ENCODE measurements at regions not wholly inside any gene's neighbourhood (a gene's known extent, or its start where the extent isn't known, plus 50 kb on each side); places are given as distances from the start of the nearest gene placed in this dataset.

DNA sequence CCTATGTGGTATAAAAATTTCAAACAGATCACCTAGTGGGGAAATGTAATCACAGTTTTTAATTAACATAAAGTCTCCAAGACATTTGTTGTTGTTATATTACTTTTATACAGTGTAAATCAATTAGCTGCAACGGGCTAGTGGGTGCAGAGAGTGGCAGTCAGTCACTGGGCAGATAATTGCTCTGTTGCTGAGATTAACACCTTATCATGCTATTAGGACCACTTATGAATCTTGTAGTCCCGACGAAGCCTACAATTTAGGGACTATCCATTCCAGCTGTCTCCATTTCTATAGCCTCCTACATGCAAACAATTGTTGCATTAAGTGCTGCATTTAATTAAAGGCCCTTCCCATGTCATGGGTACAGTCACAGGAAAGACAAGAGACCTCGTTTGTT lies 158.9 kb upstream of the PROX1 start:
- DNase-seq (ENCODE audit: extremely low read depth, low read depth) = no peak
- no peak overlapping the region for H3K4me3 ChIP-seq (replicated peaks; ENCODE audit: low read depth, low read length)
- TF ChIP-seq, protein P1, sequence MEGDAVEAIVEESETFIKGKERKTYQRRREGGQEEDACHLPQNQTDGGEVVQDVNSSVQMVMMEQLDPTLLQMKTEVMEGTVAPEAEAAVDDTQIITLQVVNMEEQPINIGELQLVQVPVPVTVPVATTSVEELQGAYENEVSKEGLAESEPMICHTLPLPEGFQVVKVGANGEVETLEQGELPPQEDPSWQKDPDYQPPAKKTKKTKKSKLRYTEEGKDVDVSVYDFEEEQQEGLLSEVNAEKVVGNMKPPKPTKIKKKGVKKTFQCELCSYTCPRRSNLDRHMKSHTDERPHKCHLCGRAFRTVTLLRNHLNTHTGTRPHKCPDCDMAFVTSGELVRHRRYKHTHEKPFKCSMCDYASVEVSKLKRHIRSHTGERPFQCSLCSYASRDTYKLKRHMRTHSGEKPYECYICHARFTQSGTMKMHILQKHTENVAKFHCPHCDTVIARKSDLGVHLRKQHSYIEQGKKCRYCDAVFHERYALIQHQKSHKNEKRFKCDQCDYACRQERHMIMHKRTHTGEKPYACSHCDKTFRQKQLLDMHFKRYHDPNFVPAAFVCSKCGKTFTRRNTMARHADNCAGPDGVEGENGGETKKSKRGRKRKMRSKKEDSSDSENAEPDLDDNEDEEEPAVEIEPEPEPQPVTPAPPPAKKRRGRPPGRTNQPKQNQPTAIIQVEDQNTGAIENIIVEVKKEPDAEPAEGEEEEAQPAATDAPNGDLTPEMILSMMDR (IDR thresholded peaks at IDR 0.05; ENCODE audit: low read depth, low read length, missing control alignments) = no peak

DNA sequence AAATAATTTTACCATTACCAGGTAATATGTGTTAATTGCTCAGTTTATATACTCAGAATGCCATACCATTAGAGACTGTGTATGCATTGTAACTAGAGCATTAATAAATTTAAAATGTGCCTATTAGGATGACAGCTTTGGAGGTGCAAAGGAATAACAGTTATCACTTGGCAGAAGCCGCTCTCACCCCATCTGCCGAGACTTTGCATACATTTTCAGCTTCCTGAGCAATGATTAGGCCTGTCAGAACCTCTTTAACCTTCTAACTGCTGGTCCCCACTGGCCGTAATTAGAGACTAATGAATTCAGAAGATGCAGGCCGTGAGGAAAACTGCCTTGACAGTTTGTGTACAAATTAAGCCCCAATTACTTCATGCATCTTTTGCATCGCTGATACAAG lies 158.0 kb upstream of the PROX1 start:
- H3K4me3 ChIP-seq (replicated peaks; ENCODE audit: low read depth, low read length) = no peak overlapping the region
- TF ChIP-seq, protein P1 (IDR thresholded peaks at IDR 0.05; ENCODE audit: low read depth, low read length, missing control alignments) = no peak
- DNase-seq (ENCODE audit: extremely low read depth, low read depth) = no peak

DNA sequence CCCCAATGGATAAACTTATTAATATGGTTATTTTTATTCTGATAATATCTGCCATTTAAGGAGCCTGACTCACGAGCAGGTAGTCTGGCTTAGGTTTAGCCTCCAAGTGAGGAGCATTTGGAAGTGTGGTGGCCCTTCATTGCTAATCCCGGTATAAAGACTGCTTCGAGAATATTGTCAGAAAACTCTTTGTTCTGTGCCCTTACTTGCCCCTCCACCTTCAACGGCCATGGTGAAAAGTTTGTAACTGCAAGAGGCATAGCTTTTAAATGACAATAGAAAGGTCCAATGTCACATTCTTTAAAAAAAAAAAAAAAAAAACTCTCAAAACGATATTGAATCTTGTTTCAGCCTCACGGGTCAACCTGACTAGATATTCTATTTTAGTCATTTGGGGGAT lies 157.4 kb upstream of the PROX1 start:
- no peak for DNase-seq (ENCODE audit: extremely low read depth, low read depth)
- TF ChIP-seq, protein P1 (IDR thresholded peaks at IDR 0.05; ENCODE audit: low read depth, low read length, missing control alignments) = no peak

DNA sequence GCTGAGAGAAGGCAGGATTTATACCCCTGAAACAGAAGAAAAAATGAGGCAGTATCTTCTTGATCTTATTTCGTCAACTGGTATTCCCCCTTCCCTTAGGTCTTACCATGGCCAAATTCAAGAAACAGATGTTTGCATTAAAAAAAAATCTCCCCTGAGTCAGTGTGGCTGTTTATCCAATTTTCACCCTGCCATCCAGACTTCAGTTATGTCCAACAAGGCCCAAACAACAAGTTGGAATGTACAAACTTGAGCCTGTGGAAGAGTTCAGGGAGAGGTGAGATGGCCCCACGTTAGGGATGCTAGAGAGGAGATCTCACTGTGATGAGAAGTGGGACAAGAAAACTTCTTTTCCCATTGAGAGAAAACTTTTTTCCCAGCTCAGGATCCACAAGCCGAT lies 147.2 kb upstream of the PROX1 start:
- no peak for DNase-seq (ENCODE audit: extremely low read depth, low read depth)
- H3K4me3 ChIP-seq (replicated peaks; ENCODE audit: low read depth, low read length) = no peak overlapping the region
- TF ChIP-seq, protein P1 (IDR thresholded peaks at IDR 0.05; ENCODE audit: low read depth, low read length, missing control alignments) = no peak

More for the DNA sequence above, 157.4 kb upstream of the PROX1 start:
- no peak overlapping the region for H3K4me3 ChIP-seq (replicated peaks; ENCODE audit: low read depth, low read length)

DNA sequence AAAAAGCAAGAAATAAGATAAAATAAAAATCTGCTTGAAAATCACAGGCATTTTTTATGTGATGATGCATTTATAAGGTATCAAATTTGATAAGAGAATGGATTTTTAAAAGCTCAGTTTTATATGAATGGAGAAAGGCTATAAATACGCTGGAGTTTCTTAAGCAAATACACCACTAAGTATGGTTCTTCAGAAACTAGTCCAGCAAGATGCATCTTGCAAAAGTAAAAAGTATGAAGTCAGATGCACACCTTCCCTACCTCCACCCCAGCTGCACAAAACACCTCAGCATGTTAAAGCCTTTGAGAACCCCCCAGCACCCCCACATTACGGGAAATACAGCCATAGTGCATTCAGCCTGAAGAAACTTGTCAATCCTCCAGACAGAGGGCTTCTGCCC lies 143.1 kb upstream of the PROX1 start:
- TF ChIP-seq, protein P1 (IDR thresholded peaks at IDR 0.05; ENCODE audit: low read depth, low read length, missing control alignments) = no peak
- DNase-seq (ENCODE audit: extremely low read depth, low read depth) = no peak
- no peak overlapping the region for H3K4me3 ChIP-seq (replicated peaks; ENCODE audit: low read depth, low read length)

DNA sequence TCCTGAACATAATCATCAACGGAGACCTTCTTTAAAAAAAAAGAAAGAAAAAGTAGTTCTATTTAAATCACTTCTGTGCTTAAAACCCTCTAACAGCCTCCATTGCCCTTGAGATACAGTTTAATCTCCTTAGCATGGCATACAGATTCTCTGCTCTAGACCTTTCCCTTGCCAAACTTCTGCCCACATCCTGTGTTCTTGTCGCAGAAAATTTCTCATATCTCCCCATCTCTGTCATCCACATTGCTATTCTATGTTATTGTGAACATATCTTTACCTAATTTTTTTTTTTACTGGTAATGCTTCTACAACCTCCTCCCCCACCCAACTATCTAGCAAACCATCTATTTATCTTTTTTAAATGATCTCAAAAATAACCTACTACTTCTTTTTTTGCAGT lies 135.7 kb upstream of the PROX1 start:
- no peak overlapping the region for H3K4me3 ChIP-seq (replicated peaks; ENCODE audit: low read depth, low read length)
- TF ChIP-seq, protein P1 (IDR thresholded peaks at IDR 0.05; ENCODE audit: low read depth, low read length, missing control alignments) = no peak
- no peak for DNase-seq (ENCODE audit: extremely low read depth, low read depth)

DNA sequence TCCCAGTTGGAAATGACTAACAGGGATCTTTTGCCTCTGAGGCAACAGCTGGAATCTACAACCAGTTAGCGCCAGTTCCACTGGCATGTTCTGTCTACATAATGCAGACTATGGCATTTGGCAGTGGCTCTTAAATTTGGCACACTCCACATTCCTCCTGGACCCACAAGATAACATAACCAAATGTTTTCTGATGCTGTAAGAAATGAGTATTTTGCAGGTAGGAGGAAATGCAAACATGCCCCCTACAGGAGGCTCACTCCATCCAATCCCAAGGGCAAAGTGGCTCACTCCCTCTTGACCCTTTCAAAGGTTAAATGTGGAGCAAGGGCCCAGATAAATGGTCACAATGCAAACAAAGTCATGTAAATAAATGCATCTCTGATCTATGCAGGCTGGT lies 129.2 kb upstream of the PROX1 start:
- no peak for DNase-seq (ENCODE audit: extremely low read depth, low read depth)
- TF ChIP-seq, protein P1 (IDR thresholded peaks at IDR 0.05; ENCODE audit: low read depth, low read length, missing control alignments) = no peak
- H3K4me3 ChIP-seq (replicated peaks; ENCODE audit: low read depth, low read length) = no peak overlapping the region
